ENCODE measurements at regions not wholly inside any gene's neighbourhood (a gene's known extent, or its start where the extent isn't known, plus 50 kb on each side); places are given as distances from the start of the nearest gene placed in this dataset.

DNA sequence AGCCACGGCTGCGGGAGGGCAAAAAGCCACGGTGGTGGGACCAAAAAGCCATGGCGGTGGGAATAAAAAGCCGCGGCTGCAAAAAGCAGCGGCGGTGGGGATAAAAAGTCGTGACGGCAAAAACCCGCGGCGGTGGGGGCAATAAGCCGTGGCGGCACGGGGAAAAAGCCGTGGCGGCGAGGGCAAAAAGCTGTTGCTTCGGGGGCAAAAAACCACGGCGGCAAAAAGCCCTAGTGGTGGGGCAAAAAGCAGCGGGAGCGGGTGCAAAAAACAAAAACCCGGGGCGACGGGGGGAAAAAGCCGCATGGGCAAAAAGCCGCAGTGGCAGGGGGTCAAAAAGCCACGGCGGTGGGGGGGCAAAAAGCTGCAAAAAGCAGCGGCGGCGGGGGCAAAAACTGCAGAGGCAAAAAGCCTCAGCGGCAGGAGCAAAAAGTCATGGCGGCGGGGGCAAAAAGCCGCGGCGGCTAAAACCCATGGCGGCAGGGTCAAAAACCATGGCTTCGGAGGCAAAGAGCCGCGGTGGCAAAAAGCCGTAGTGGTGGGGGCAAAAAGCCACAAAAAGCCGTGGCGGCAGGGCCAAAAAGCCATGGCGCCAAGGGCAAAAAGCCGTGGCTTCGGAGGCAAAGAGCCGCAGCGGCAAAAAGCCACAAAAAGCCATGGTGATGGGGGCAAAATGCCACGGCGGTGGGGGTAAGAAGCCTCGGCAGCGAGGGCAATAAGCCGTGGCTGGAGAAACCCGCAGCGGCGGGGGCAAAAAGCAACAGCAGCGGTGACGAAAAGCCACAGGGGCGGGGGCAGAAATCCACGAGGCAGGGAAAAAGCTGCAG, 525.8 kb downstream of the ZNF33B start:
- Histone ChIP-seq H3K36me3 (ENCODE audit: control insufficient read depth, insufficient read depth, low read length) (no peaks in the 10 kb centered on the region), H3K4me3 (ENCODE audit: low read length) (no peak overlapping the region), H3K27me3 (ENCODE audit: control insufficient read depth, insufficient read depth, low read length, poor library complexity, severe bottlenecking) (no peaks in the 10 kb centered on the region), H3K9ac (ENCODE audit: extremely low read depth, low read length, poor library complexity, severe bottlenecking) (no peak overlapping the region), H3K4me1 (ENCODE audit: control insufficient read depth, insufficient read depth, low read length) (no peaks in the 10 kb centered on the region), H3K9me3 (ENCODE audit: control insufficient read depth, low read length) (peaks cover 18% of the 10 kb centered on the region), H3K27ac (ENCODE audit: low read depth, low read length) (no peak overlapping the region)
- no peaks in the 10 kb centered on the region for H3K36me3 Mint-ChIP-seq (ENCODE audit: low read depth)
- 91 to 98% methylated on average over 27 to 64 of the region's 64 CpGs for WGBS, 2 experiments (ENCODE audit: insufficient coverage in 1 of 2, insufficient read length in 1 of 2)
- H3K9me3 Mint-ChIP-seq: peaks cover 72% of the 10 kb centered on the region
- H3K27me3 Mint-ChIP-seq (ENCODE audit: insufficient read depth): no peaks in the 10 kb centered on the region
- H3K27ac Mint-ChIP-seq: no peak overlapping the region
- DNase-seq: no peak
- no peaks in the 10 kb centered on the region for H3K4me1 Mint-ChIP-seq
- H3K4me3 Mint-ChIP-seq: no peak overlapping the region
- TF ChIP-seq, protein P1, sequence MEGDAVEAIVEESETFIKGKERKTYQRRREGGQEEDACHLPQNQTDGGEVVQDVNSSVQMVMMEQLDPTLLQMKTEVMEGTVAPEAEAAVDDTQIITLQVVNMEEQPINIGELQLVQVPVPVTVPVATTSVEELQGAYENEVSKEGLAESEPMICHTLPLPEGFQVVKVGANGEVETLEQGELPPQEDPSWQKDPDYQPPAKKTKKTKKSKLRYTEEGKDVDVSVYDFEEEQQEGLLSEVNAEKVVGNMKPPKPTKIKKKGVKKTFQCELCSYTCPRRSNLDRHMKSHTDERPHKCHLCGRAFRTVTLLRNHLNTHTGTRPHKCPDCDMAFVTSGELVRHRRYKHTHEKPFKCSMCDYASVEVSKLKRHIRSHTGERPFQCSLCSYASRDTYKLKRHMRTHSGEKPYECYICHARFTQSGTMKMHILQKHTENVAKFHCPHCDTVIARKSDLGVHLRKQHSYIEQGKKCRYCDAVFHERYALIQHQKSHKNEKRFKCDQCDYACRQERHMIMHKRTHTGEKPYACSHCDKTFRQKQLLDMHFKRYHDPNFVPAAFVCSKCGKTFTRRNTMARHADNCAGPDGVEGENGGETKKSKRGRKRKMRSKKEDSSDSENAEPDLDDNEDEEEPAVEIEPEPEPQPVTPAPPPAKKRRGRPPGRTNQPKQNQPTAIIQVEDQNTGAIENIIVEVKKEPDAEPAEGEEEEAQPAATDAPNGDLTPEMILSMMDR (conservative IDR thresholded peaks at IDR 0.05): no peak

DNA sequence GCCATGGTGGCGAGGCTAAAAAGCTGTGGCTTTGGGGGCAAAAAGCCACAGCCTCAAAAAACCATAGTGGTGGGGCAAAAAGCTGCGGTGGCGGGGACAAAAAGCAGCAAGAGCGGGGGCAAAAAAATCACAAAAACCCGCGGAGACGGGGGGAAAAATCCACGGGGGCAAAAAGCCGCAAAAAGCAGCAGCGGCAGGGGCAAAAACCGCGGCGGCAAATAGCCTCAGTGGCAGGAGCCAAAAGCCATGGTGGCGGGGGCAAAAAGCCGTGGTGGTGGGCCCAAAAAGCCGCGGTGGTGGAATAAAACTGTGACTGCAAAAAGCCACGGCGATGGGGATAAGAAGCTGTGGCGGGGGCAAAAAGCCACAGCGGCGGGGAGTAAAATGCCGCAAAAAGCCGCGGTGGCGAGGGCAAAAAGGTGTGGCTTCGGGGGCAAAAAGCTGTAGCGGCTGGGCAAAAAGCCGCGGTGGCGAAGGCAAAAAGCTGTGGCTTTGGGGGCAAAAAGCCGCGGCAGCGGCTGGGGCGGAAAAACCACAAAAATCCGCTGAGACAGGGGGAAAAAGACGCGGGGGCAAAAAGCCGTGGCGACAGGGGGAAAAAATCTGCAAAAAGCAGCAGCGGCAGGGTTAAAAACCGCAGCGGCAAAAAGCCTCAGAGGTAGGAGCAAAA, 526.6 kb downstream of the ZNF33B start:
- H3K36me3 Mint-ChIP-seq (ENCODE audit: low read depth): no peaks in the 10 kb centered on the region

DNA sequence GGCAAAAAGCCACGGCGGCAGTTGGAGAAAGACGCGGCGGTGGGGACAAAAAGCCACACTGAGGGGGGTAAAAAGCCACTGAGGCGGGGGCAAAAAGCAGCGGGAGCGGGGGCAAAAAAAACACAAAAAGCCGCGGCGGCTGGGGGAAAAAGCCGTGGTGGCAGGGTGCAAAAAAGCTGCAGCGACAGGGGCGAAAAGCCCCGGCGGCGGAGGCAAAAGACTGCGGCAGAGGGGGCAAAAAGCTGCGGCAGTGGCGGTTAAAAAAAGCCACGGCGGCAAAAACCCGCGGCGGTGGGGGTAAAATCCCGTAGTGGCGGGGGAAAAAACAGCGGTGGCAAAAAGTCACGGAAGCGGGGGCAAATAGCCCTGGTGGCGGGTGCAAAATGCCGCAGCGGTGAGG, 527.3 kb downstream of the ZNF33B start:
- no peaks in the 10 kb centered on the region for H3K36me3 Mint-ChIP-seq (ENCODE audit: low read depth)

More for the DNA sequence above, 526.6 kb downstream of the ZNF33B start:
- no peak overlapping the region for H3K9ac ChIP-seq (ENCODE audit: extremely low read depth, low read length, poor library complexity, severe bottlenecking)
- no peaks in the 10 kb centered on the region for H3K36me3 ChIP-seq (ENCODE audit: control insufficient read depth, insufficient read depth, low read length)
- H3K4me3 ChIP-seq (ENCODE audit: low read length): no peak overlapping the region
- Mint-ChIP-seq H3K4me3 (no peak overlapping the region), H3K27me3 (ENCODE audit: insufficient read depth) (no peaks in the 10 kb centered on the region), H3K27ac (no peak overlapping the region), H3K9me3 (peaks cover 64% of the 10 kb centered on the region), H3K4me1 (no peaks in the 10 kb centered on the region)
- no peaks in the 10 kb centered on the region for H3K27me3 ChIP-seq (ENCODE audit: control insufficient read depth, insufficient read depth, low read length, poor library complexity, severe bottlenecking)
- WGBS, 2 experiments (ENCODE audit: insufficient coverage in 1 of 2, insufficient read length in 1 of 2): 92 to 94% methylated on average over 11 to 43 of the region's 43 CpGs
- DNase-seq: no peak
- H3K4me1 ChIP-seq (ENCODE audit: control insufficient read depth, insufficient read depth, low read length): no peaks in the 10 kb centered on the region
- no peak overlapping the region for H3K27ac ChIP-seq (ENCODE audit: low read depth, low read length)
- peaks cover 18% of the 10 kb centered on the region for H3K9me3 ChIP-seq (ENCODE audit: control insufficient read depth, low read length)
- TF ChIP-seq, protein P1 (conservative IDR thresholded peaks at IDR 0.05): no peak

More for the DNA sequence above, 527.3 kb downstream of the ZNF33B start:
- Mint-ChIP-seq H3K27ac (no peak overlapping the region), H3K4me1 (no peaks in the 10 kb centered on the region), H3K4me3 (no peak overlapping the region), H3K27me3 (ENCODE audit: insufficient read depth) (no peaks in the 10 kb centered on the region), H3K9me3 (peaks cover 57% of the 10 kb centered on the region)
- no peaks in the 10 kb centered on the region for H3K27me3 ChIP-seq (ENCODE audit: control insufficient read depth, insufficient read depth, low read length, poor library complexity, severe bottlenecking)
- H3K9me3 ChIP-seq (ENCODE audit: control insufficient read depth, low read length): peaks cover 17% of the 10 kb centered on the region
- TF ChIP-seq, protein P1 (conservative IDR thresholded peaks at IDR 0.05): no peak
- no peak overlapping the region for H3K9ac ChIP-seq (ENCODE audit: extremely low read depth, low read length, poor library complexity, severe bottlenecking)
- no peaks in the 10 kb centered on the region for H3K4me1 ChIP-seq (ENCODE audit: control insufficient read depth, insufficient read depth, low read length)
- no peaks in the 10 kb centered on the region for H3K36me3 ChIP-seq (ENCODE audit: control insufficient read depth, insufficient read depth, low read length)
- WGBS, 2 experiments (ENCODE audit: insufficient coverage in 1 of 2, insufficient read length in 1 of 2): 93 to 99% methylated on average over 13 to 33 of the region's 33 CpGs
- no peak for DNase-seq
- H3K27ac ChIP-seq (ENCODE audit: low read depth, low read length): no peak overlapping the region
- H3K4me3 ChIP-seq (ENCODE audit: low read length): no peak overlapping the region
